CD14-positive monocyte (primary cell): ENCODE measurements at regions not wholly inside any gene's neighbourhood (a gene's known extent, or its start where the extent isn't known, plus 50 kb on each side); places are given as distances from the start of the nearest gene placed in this dataset.

Experiments
- DNase-seq, 3 donors: peaks; one replicate each; pipeline ENCODE4 v3.0.0-alpha.2; 2011 to 2022
- H2AFZ ChIP-seq: 2 replicates; pipeline ENCODE4 v1.6.0; 2012; ENCODE audit warnings: mild to moderate bottlenecking, low read depth, low read length, inconsistent platforms; ENCODE audit not compliant: insufficient read depth, poor library complexity, severe bottlenecking
- H3K27ac ChIP-seq, 2 donors: 1 replicate in 1 of 2; 2 replicates in 1 of 2; pipeline ENCODE4 v1.5.1; 2012 to 2013; ENCODE audit warnings: low read length in 2 of 2, control low read depth in 1 of 2, inconsistent platforms in 1 of 2, low read depth in 1 of 2, mild to moderate bottlenecking in 1 of 2
- H3K27me3 ChIP-seq, 2 donors: one replicate each; pipeline versions ENCODE4 v1.6.0 to v1.6.1; 2011 to 2013; ENCODE audit warnings: low read length in 2 of 2; ENCODE audit not compliant: control insufficient read depth in 2 of 2, insufficient read depth in 2 of 2
- H3K36me3 ChIP-seq, 2 donors: replicated peaks in 1 of 2; 1 replicate in 1 of 2; 2 replicates in 1 of 2; pipeline versions ENCODE4 v1.5.1 to v1.6.1; 2012 to 2013; ENCODE audit warnings: low read length in 2 of 2, control low read depth in 1 of 2, inconsistent platforms in 1 of 2, mild to moderate bottlenecking in 1 of 2; ENCODE audit not compliant: insufficient read depth in 2 of 2, control insufficient read depth in 1 of 2
- H3K4me1 ChIP-seq, 2 donors: 1 replicate in 1 of 2; 2 replicates in 1 of 2; pipeline versions ENCODE4 v1.5.1 to v1.6.1; 2012 to 2013; ENCODE audit warnings: low read length in 2 of 2, control low read depth in 1 of 2, inconsistent platforms in 1 of 2, mild to moderate bottlenecking in 1 of 2, moderate library complexity in 1 of 2; ENCODE audit not compliant: insufficient read depth in 2 of 2, control insufficient read depth in 1 of 2
- H3K4me2 ChIP-seq: replicated peaks from 2 replicates; pipeline ENCODE3; 2012; ENCODE audit warnings: low read length, moderate library complexity, mild to moderate bottlenecking; ENCODE audit not compliant: poor library complexity, severe bottlenecking; ENCODE audit errors: extremely low read depth
- H3K4me3 ChIP-seq, 3 experiments: fragments of 200-600 bp in 1 of 3; sonication (generic) in 1 of 3; replicated peaks in 1 of 3; 1 replicate in 2 of 3; 2 replicates in 1 of 3; pipeline ENCODE4 v1.5.1; 2011 to 2013; ENCODE audit warnings: low read length in 3 of 3, mild to moderate bottlenecking in 3 of 3, control low read depth in 2 of 3, low read depth in 2 of 3, inconsistent platforms in 1 of 3, moderate library complexity in 1 of 3
- H3K79me2 ChIP-seq: 2 replicates; pipeline ENCODE4 v1.6.0; 2012; ENCODE audit warnings: mild to moderate bottlenecking, control low read depth, inconsistent platforms, low read length, moderate library complexity; ENCODE audit not compliant: insufficient read depth
- H3K9ac ChIP-seq: 2 replicates; pipeline ENCODE4 v1.6.0; 2017; ENCODE audit warnings: low read length, mild to moderate bottlenecking; ENCODE audit not compliant: insufficient read depth, poor library complexity, severe bottlenecking
- H3K9me3 ChIP-seq, 2 donors: replicated peaks in 1 of 2; 1 replicate in 1 of 2; 2 replicates in 1 of 2; pipeline versions ENCODE4 v1.5.1 to v1.6.1; 2012 to 2013; ENCODE audit warnings: low read length in 2 of 2, control low read depth in 1 of 2; ENCODE audit not compliant: control insufficient read depth in 1 of 2, insufficient read depth in 1 of 2
- H4K20me1 ChIP-seq: 2 replicates; pipeline ENCODE4 v1.6.0; 2012; ENCODE audit warnings: mild to moderate bottlenecking, low read length, control low read depth, moderate library complexity; ENCODE audit not compliant: insufficient read depth
- H3K27ac Mint-ChIP-seq, 7 donors: one replicate each; pipeline ENCODE4 v1.8.0; 2020; ENCODE audit warnings: mild to moderate bottlenecking in 7 of 7, mixed read lengths in 7 of 7, moderate library complexity in 6 of 7, inconsistent platforms in 2 of 7
- H3K27me3 Mint-ChIP-seq, 3 donors: one replicate each; pipeline ENCODE4 v1.8.0; 2021 to 2022; ENCODE audit warnings: low read depth in 3 of 3, mild to moderate bottlenecking in 3 of 3, mixed read lengths in 3 of 3, moderate library complexity in 3 of 3, inconsistent platforms in 1 of 3
- H3K36me3 Mint-ChIP-seq, 2 donors: one replicate each; pipeline ENCODE4 v1.8.0; 2020; ENCODE audit warnings: mixed read lengths in 2 of 2, inconsistent platforms in 1 of 2, mild to moderate bottlenecking in 1 of 2
- H3K4me1 Mint-ChIP-seq: one replicate; pipeline ENCODE4 v1.8.0; 2020; ENCODE audit warnings: mild to moderate bottlenecking, mixed read lengths
- H3K4me3 Mint-ChIP-seq, 2 donors: one replicate each; pipeline ENCODE4 v1.8.0; 2020; ENCODE audit warnings: mild to moderate bottlenecking in 2 of 2, mixed read lengths in 2 of 2, moderate library complexity in 1 of 2
- H3K9me3 Mint-ChIP-seq, 7 donors: one replicate each; pipeline ENCODE4 v1.8.0; 2020 to 2022; ENCODE audit warnings: mixed read lengths in 7 of 7, mild to moderate bottlenecking in 6 of 7, moderate library complexity in 6 of 7, inconsistent platforms in 2 of 7
- CTCF ChIP-seq: fragments of 200-600 bp; IDR thresholded peaks from one replicate; pipeline ENCODE4 v1.8.0; 2022; ENCODE audit warnings: antibody characterized with exemption, mild to moderate bottlenecking
- WGBS: methylation state at CpG from one replicate; pipeline ENCODE4 v1.1.5; 2013; ENCODE audit warnings: missing lambda C conversion rate; ENCODE audit not compliant: insufficient coverage; 5-methylcytosine and 5-hydroxymethylcytosine counted together
- intact Hi-C, 2 donors: fragments of 100-400 bp; cut with micrococcal nuclease; formaldehyde crosslinking; loops; one replicate each; pipeline versions ENCODE4 v1.15.0 to v1.15.1; 2023

GRCh38 chr3:177883091-177883490 is 653.1 kb upstream of the KCNMB2 start:
- Mint-ChIP-seq H3K27ac (no peak overlapping the region), H3K9me3 (peaks cover 0 to 2% (median 0%) of the 10 kb centered on the region in 7 donors), H3K27me3 (peaks cover 0 to 4% (median 0%) of the 10 kb centered on the region in 3 donors), H3K4me1 (peaks cover 6% of the 10 kb centered on the region), H3K4me3 (no peak overlapping the region), H3K36me3 (no peaks in the 10 kb centered on the region)
- Histone ChIP-seq H3K27me3 (no peaks in the 10 kb centered on the region), H3K4me3 (no peak overlapping the region), H3K79me2 (no peaks in the 10 kb centered on the region), H2AFZ (no peak overlapping the region), H3K36me3 (no peaks in the 10 kb centered on the region), H3K9me3 (no peaks in the 10 kb centered on the region), H3K4me1 (no peaks in the 10 kb centered on the region), H3K4me2 (no peak overlapping the region), H3K27ac (no peak overlapping the region), H3K9ac (no peak overlapping the region), H4K20me1 (no peaks in the 10 kb centered on the region)
- no peak for TF ChIP-seq CTCF
- WGBS = 95% methylated on average over 2 of the region's 2 CpGs
- intact Hi-C loops = no loop called here
- no peak for DNase-seq

GRCh38 chr3:177883957-177884356 is 652.3 kb upstream of the KCNMB2 start:
- no CpG with 5 or more reads among the region's 1 CpG for WGBS
- no peak overlapping the region for H3K4me3 Mint-ChIP-seq
- no peak overlapping the region for H3K4me3 ChIP-seq
- peaks cover 6% of the 10 kb centered on the region for H3K4me1 Mint-ChIP-seq
- no peaks in the 10 kb centered on the region for H4K20me1 ChIP-seq
- no peak overlapping the region for H3K9ac ChIP-seq
- no peaks in the 10 kb centered on the region for H3K27me3 ChIP-seq
- no peaks in the 10 kb centered on the region for H3K36me3 Mint-ChIP-seq
- no peak overlapping the region for H2AFZ ChIP-seq
- H3K9me3 ChIP-seq = no peaks in the 10 kb centered on the region
- no peak for TF ChIP-seq CTCF
- H3K9me3 Mint-ChIP-seq = peaks cover 0 to 3% (median 0%) of the 10 kb centered on the region in 7 donors
- no peak for DNase-seq
- H3K27me3 Mint-ChIP-seq = peaks cover 0 to 3% (median 0%) of the 10 kb centered on the region in 3 donors
- H3K27ac ChIP-seq = no peak overlapping the region
- intact Hi-C loops = no loop called here
- no peaks in the 10 kb centered on the region for H3K36me3 ChIP-seq
- H3K27ac Mint-ChIP-seq = no peak overlapping the region
- H3K4me1 ChIP-seq = no peaks in the 10 kb centered on the region
- no peak overlapping the region for H3K4me2 ChIP-seq
- no peaks in the 10 kb centered on the region for H3K79me2 ChIP-seq
